Thyroid gland (tissue), 4 donors: ENCODE measurements at regions not wholly inside any gene's neighbourhood (a gene's known extent, or its start where the extent isn't known, plus 50 kb on each side); places are given as distances from the start of the nearest gene placed in this dataset.

Source experiments
- CTCF ChIP-seq, 6 experiments: fragments of 200-600 bp in 3 of 6; fragments of 450-650 bp in 3 of 6; sonication (generic) in 3 of 6; IDR thresholded peaks; one replicate each; pipeline ENCODE4 v1.5.1; 2016 to 2019; ENCODE audit warnings: antibody characterized with exemption in 6 of 6, mild to moderate bottlenecking in 2 of 6, inconsistent platforms in 1 of 6, moderate library complexity in 1 of 6
- POLR2A ChIP-seq, 2 donors: fragments of 450-650 bp; IDR thresholded peaks; one replicate each; pipeline ENCODE4 v1.6.1; 2017; ENCODE audit warnings: antibody characterized with exemption in 2 of 2, mild to moderate bottlenecking in 2 of 2, moderate library complexity in 1 of 2

- TF ChIP-seq CTCF (IDR thresholded peaks at IDR 0.05) (no peak), POLR2A (IDR thresholded peaks at IDR 0.05) (no peak)
These were observed 54.1 kb upstream of the SOX6 start for GRCh38 chr11:16410479-16410878.
